ENCODE measurements at regions not wholly inside any gene's neighbourhood (a gene's known extent, or its start where the extent isn't known, plus 50 kb on each side); places are given as distances from the start of the nearest gene placed in this dataset.
A peak's percentile ranks its signal among the peaks of the same experiment; 100 is the strongest.
"Not testable (repeated sequence)": the region's sequence is repeated elsewhere in the genome, so short reads cannot be mapped to it uniquely, and the experiment has no call there.

- no peak for DNase-seq (ENCODE audit: extremely low spot score)
- TF ChIP-seq CTCF (IDR thresholded peaks at IDR 0.05; ENCODE audit: control extremely low read depth, extremely low read depth, low read depth, missing control alignments) = no peak
- POLR2A ChIA-PET = no interaction called here
- CTCF ChIA-PET = interaction anchor here (1.1 kb wide), 1 partner anchor 23 kb away, joined by 3 read pairs; no protein-coding TSS in a partner anchor
Measured at GRCh38 chr2:204138206-204138605, 201.6 kb downstream of the ICOS start.

- POLR2A ChIA-PET = no interaction called here
- DNase-seq (ENCODE audit: extremely low spot score) = no peak
- CTCF ChIA-PET = interaction anchor here (1.0 to 2.4 kb wide), 5 partner anchors 9 to 1786 kb away, joined by 3 to 15 read pairs (median 5); no protein-coding TSS in a partner anchor
- no peak for TF ChIP-seq CTCF (IDR thresholded peaks at IDR 0.05; ENCODE audit: control extremely low read depth, extremely low read depth, low read depth, missing control alignments)
Measured at GRCh38 chr2:204140246-204140645, 203.7 kb downstream of the ICOS start.

GRCh38 chr2:204143216-204144014 is 206.9 kb downstream of the ICOS start:
- DNase-seq (ENCODE audit: extremely low spot score) = no peak
- CTCF ChIA-PET = interaction anchor here (0.7 to 3.1 kb wide), 7 partner anchors 9 to 45 kb away, joined by 3 to 35 read pairs (median 12); no protein-coding TSS in a partner anchor

GRCh38 chr2:204144492-204144891 is 207.9 kb downstream of the ICOS start:
- ChIA-PET POLR2A (no interaction called here), CTCF (interaction anchor here (0.7 to 3.1 kb wide), 16 partner anchors 7 to 133 kb away, joined by 3 to 35 read pairs (median 4); no protein-coding TSS in a partner anchor)
- DNase-seq (ENCODE audit: extremely low spot score) = no peak
- no peak for TF ChIP-seq CTCF (IDR thresholded peaks at IDR 0.05; ENCODE audit: control extremely low read depth, extremely low read depth, low read depth, missing control alignments)

More at GRCh38 chr2:204143216-204144014, 206.9 kb downstream of the ICOS start:
- POLR2A ChIA-PET = no interaction called here
- TF ChIP-seq CTCF (IDR thresholded peaks at IDR 0.05; ENCODE audit: control extremely low read depth, extremely low read depth, low read depth, missing control alignments) = no peak

GRCh38 chr2:204145263-204145751 is 208.7 kb downstream of the ICOS start:
- peak; percentile 95 for TF ChIP-seq CTCF (IDR thresholded peaks at IDR 0.05; ENCODE audit: control extremely low read depth, extremely low read depth, low read depth, missing control alignments)
- peak; percentile 64 for DNase-seq (ENCODE audit: extremely low spot score)
- CTCF ChIA-PET = interaction anchor here (0.6 to 3.1 kb wide), 23 partner anchors 9 to 1772 kb away, joined by 3 to 35 read pairs (median 4); no protein-coding TSS in a partner anchor
- POLR2A ChIA-PET = no interaction called here

GRCh38 chr2:204145791-204146190 is 209.2 kb downstream of the ICOS start:
- TF ChIP-seq CTCF (IDR thresholded peaks at IDR 0.05; ENCODE audit: control extremely low read depth, extremely low read depth, low read depth, missing control alignments) = no peak
- POLR2A ChIA-PET = no interaction called here
- CTCF ChIA-PET = interaction anchor here (0.6 to 3.1 kb wide), 22 partner anchors 9 to 1772 kb away, joined by 3 to 35 read pairs (median 4); no protein-coding TSS in a partner anchor
- DNase-seq (ENCODE audit: extremely low spot score) = no peak

GRCh38 chr2:204147040-204147439 is 210.5 kb downstream of the ICOS start:
- DNase-seq (ENCODE audit: extremely low spot score); CTCF ChIA-PET; POLR2A ChIA-PET: not testable (repeated sequence)

Measured in GM10248 (cell line).